Activated gamma-delta T cell treated with Interleukin-2 at 50 U/mL for 16 hours (primary cell): ENCODE measurements at regions not wholly inside any gene's neighbourhood (a gene's known extent, or its start where the extent isn't known, plus 50 kb on each side); places are given as distances from the start of the nearest gene placed in this dataset.
"Not testable (repeated sequence)": the region's sequence is repeated elsewhere in the genome, so short reads cannot be mapped to it uniquely, and the experiment has no call there.

Experiments used
- DNase-seq: peaks from one replicate; pipeline ENCODE4 v3.0.0-alpha.2; 2020

DNA sequence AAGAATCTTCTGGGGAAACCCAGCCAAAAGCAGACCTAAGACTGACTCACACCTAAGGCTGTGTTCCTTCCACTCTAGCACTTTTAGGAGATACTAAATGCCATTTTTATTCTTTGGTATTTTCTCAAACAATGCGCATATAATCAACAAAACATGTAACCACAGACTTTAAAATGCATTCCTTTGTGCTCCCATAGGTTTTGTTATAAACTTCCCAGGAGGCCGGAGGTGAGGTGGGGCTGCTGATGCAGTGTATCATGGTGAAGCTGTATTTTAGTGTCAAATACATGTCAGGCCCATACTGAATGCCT is 155.2 kb downstream of the BTBD3 start:
- no peak for DNase-seq

DNA sequence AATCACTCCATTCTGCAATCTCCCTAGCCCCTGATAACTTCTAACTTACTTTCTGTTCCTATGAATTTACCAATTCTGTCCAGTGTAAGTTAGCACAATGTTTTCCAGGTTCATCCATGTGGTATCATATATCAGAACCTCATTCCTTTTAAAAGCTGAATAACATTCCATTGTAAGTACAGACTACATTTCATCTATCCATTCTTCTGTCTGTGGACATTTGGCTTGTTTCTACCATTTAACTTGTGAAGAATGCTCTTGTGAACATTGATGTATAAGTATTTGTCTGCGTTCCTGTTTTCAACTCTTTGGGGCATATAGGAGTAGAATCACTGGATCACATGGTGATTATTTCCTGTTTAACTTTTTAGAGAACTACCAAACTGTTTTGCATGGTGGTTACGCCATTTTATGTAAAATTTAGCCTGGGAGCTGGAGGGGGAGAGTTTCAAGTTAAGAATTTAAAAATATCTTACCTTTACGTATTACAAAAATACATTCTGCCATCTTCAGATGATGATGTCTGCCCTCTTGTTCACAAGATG is 156.5 kb downstream of the BTBD3 start:
- DNase-seq, result no peak

DNA sequence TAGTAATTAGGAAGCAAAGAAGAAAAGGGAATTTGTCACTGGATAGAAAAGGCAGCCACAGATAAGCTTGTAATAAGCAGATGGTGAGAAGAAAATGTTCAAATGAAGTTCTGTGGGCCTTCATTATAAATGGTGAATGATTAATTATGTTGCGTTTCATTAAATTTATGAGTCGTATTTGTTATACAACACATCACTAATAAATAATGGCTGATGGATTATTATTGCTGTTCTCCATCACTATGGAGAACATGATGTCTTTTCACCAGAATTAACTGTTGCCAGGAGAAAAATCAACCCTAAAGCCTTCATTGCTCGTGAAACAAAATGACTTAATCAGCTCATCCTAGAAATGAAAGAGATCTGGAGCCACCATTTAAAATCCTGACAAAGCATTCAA is 158.5 kb downstream of the BTBD3 start:
- DNase-seq, result no peak

DNA sequence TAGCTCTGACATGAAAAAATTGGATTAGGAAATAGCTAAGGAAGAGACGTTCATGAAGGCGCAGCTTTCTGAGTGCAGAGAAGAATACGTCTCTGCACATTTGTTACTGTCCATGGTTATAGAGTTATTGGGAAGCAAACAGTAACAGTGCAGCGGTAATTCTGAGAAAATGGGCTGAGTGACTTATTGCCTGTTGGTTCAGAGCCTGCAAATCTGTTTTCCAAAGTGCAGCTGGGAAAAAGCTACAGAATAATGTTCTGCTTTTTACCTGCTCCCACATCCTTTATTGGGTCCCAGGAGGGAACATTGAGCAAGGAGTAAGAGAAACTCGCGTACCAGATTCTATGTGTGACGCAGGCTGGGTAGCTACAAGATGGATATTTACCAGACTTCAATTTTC is 160.2 kb downstream of the BTBD3 start:
- DNase-seq, result no peak

DNA sequence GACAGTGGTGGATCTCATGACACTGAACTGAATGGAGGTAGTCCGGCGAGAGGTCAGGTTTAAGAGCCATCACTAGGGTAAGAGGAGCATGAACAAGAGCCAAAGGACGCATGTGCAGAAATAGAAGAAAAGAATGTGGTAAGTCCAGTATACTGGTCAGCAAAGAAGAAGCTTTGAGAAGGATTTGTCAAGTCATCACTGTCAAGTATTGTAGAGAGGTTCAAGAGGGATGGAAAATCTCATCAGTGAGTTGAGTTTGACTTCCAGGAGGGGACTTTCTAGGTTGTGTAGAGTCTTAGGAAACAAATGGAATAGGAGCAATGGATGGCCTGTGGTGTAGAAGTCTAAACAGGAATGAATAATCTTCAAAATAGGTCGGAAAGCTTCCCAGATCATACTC is 161.8 kb downstream of the BTBD3 start:
- no peak for DNase-seq

DNA sequence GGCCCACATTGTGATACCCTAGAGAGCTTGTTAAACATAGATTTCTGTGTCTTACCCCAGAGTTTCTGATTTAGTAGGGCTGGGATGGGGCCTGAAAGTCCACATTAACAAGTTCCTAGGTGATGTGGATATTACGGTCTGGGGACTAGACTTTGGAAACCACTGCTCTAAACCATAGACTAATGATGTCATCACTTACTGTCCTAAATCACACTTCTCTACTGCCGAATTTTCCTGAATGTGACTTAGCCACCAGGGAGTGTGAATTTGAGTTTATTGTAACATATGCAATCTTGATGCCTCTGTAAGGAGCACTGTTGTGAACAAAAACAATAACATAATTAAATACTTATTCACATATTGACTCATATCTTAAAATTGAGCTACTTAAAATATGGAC is 165.6 kb downstream of the BTBD3 start:
- no peak for DNase-seq

DNA sequence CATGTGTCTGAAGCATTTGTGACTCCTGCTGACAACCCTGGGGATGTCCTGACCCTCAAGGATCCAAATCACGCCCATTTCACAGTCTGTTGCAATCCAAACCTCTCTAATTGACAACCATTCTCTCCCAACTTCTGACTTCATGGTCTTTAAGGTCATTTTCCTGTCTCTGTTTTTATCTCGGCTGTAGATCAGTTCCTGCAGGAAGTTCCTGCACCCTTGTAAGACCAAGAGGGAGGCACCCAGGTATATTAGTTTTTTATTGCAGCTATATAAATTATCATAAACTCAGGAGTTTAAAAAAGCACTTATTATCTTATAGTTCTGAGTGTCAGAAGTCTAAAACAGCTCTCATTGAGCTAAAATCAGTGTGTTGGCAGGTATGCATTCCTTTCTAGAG is 166.8 kb downstream of the BTBD3 start:
- no peak for DNase-seq

DNA sequence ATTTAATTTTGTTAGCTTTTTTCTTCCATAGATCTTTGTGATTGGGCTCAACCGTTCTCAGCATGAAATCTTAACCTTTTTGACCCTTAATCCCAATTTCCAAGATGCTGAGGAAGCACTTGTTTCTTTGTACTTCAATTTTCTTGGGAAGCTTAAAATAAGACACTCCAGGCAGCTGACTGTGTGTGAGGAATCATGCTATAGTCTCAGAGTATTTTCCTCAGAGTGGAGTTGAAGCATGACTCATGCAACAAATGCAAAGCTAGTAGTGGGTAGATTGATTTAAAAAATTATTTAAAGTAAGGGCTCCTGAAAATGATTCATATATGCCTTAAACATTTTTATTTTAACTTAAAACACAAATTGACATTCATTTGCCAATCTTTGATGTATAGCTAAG is 168.7 kb downstream of the BTBD3 start:
- no peak for DNase-seq

DNA sequence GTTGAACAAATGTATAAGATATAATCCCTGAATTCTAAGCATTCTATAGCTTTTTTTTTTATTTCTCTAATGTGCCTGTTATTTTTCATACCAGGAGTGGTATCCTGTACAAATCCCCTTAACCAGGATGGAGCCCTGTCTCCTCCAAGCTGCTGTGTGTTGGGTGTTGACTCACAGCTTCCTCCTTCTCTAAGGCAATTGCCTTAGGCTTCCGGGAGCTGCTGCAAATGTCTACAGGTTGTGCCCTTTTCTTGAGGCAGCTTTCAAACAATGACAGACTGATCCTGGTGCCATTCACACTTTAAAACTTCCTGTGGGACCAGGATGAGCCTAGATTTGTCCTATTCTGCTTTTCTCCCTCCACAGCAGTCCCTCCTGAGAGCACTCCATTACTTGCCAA is 173.2 kb downstream of the BTBD3 start:
- no peak for DNase-seq

DNA sequence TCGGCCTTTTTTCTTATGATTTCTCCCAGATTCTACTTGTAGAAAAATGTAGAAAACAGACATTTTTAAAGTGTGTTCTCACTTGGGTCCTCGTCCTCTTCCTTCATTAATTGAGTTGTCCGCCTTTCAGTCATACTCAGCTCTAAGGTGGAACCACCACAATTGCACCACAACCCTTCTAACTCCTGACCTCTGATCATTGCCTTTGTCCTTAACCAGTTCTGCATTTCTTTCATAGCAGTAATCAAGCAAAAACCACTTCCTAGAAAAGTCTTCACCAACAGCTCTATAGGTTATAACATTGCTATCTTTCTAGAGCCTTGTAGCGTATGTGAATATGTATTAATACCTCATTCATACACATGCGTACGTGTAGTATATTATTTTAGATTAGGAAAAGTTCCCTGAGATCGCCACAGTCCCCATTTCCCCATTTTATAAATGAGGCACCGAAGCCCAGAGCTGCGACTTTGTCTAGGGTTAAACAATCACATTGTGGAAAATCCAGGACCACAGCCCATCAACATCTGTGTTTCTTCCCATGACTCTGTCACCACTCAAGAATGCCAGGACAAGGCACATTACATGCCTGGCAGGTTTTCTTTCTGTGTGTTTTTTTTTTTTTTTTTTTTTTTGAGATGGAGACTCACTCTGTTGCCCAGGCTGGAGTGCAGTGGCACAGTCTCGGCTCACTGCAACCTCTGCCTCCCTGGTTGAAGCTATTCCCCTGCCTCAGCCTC is 175.5 kb downstream of the BTBD3 start:
- no peak for DNase-seq

DNA sequence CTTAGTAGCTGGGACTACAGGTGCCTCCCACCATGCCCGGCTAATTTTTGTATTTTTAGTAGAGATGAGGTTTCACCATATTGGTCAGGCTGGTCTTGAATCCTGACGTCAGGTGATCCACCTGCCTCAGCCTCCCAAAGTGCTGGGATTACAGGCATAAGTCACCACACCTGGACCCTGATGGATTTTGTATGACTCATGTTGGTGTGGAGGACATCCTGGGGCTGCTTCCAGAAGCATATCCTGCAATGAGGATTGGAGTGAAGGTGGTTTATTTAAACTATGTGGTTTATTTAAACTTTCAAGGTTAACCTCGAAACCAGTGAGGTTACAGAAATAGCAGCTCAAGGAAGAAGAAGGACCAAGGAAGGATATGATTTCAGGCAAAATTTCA is 176.1 kb downstream of the BTBD3 start:
- not testable (repeated sequence) for DNase-seq

DNA sequence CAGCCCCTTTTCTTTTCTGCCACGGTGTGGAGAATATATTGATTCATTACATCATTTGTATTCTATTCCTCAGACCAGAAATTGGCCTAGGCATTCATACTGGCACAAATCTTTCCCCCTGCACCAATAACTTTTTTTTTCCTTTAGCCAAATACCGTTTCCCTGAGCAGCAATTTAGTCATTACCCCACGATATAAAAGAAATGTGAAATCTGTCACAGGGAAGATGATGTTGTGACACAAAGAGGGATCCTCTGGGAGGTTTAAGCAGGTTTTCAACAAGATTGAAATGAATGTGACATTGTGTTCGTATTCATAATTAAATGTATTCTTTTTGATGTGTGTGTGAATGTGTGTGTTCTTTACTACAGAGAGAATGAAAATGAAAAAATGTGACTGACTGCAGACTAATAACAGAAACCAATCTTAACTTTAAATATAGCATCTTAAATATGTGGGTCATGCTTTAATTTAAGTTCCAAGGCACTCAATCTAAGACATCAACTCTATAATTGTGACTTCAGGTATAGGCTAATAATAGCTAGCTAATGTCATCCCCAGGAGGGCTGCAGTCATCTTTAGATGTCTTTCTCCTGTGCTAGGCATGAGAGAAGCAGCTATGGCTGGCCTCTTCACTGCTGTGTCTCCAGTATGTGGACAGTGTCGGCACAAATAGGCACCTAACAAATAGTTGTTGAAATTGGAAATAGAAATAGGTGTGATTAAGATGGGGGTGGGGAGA is 177.7 kb downstream of the BTBD3 start:
- no peak for DNase-seq

DNA sequence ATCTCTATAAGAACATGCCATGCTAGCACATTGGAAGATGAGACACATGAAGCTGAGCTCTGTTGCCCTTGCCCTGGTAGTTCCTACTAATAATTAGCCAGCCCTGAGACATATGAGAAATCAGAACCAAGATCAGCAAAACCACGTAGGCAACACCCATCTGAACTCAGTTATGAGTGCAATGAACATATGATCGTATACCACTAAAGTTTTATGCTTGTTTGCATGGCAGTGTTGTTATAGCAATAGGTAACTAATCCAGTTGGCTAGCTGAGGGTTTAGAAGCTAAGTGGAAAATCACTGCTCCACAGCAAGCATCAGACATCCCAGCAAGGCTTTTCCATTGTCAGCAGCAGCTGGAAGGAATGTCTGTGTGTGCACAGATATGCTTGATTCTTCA is 180.7 kb downstream of the BTBD3 start:
- DNase-seq, result no peak

DNA sequence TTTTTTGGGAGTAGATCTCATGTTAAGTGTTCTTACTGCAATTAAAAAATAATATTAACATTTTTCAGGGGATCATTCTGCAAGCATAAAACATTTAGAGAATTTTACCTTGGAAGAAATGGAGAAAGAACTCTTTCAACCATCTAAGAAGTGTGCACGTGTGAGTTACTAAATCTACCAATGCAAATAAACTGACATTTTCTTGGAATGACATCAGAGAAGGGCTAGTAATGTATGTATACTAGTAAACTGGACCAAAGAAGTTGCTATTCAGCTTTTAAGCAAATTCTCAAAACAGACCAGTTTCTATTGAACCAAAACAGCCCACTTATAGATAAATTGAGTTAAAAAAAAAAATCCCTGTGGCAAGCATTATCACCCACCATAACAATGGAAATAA is 191.2 kb downstream of the BTBD3 start:
- no peak for DNase-seq

DNA sequence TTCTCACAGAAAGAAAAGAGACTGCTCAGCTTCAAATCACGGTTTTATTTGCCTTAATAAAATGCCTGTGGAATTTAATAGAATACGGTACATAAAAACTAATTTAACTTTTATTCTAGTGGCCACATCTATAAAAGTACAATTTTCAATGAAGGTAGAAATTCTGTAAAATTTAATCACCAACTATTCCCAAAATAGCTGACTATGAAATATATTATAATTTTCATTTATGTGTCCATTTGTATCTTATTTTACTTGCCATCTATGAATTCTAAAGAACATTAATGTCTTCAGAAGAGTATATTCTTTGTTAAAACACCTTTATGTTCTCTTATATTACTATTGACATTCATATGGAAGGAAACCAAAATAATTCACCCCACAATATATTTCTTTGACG is 192.6 kb downstream of the BTBD3 start:
- DNase-seq, result no peak

DNA sequence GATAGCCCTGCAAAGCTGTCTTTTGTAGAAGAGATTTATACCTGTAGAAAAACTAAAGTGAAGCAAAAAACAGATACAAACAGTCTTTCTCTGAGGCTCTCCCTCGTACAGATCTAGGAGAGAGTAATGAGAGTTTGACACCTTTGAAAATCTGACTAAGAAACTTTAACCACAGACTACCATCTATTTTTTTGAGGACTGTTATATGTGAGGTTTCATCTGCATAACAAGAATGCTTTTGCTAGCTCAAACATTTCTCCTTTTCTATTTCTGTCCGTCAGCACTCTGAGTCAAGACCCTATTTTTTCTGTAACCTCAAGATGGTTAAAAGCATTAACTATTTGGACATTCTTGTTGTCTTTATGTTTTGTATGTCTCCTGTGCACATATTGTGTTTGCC is 193.0 kb downstream of the BTBD3 start:
- no peak for DNase-seq

DNA sequence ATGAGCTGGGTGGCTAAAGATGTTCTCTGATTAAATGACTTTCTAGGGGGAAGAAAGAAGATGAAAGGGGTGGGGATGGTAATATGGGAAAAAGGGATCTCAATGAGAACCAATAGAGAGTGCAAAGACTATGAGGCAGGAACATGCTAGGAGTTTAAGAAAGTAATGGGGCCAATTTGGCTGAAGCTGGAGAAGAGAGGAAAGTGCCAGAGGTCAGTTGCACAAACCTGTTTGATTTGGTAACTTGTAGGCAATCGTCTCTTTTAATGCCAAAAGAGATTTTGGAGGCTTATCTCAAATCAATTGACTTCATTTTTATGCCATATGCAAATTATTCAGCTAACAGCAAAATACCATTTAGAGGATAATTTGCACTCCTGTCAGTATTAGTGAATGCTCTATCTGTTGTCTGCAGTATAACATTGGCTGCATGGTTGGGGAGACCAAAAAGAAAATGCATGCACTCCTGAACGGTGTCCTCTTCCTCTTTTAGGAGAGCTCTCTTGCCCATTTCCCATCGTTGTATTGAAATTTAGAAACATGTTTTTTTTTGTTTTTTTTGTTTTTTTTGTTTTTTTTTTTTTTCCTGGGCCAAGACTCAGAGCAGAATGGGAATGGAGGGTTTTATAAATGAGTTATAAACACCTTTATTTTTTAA is 193.9 kb downstream of the BTBD3 start:
- no peak for DNase-seq

DNA sequence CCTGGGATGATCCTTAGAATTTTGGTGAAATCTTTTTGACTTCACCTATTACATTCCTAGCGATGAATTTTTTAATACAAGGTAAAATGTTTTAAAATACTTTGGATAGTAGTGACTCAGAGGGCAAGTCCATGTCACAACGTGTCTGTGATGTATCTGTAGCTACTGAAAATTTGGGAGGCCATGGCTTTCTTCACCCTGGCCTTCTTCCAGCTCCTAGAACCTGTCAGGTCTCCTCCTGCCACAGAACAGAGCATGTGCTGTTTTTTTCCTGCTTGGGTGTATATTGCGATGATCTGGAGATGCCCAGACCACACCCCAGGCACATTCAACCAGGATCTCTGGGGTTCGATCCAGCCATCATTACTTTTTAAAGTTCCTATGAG is 194.4 kb downstream of the BTBD3 start:
- no peak for DNase-seq

DNA sequence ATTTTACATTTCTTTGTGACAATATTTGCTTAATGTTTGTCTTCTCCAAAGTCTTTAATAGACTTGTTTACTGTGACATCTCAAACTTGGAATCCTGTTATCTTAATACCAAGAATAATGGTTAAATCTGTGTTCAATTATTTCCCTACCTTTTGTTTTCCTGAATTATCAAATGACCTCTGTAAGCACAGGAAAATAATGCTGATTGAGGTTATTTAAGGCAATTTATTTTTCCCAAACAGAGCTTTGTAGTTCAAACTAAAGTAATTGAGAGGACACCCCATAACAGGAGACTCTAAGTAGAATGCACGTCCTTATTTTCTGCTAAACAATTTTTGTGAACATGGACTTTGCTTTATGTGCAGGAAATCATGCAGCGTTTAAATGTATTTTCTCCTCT is 195.0 kb downstream of the BTBD3 start:
- DNase-seq, result no peak

DNA sequence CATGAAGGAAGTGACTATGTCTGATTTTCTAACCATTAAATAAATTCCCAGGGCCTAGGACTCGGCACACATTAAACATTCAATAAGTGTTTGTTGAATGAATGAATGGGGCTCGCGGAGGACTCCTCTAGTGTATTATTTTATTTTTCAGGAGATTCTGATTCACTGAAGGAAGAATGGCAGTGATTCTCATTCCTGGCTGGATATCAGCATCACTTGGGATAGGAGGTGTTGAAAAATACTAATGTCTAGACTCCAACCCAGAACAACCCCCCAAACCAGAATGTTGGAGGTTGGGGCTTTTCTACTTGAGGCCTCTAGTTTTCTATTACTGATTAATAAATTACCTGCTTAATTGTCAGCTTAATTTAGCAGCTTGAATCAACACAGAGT is 195.4 kb downstream of the BTBD3 start:
- DNase-seq, result no peak

DNA sequence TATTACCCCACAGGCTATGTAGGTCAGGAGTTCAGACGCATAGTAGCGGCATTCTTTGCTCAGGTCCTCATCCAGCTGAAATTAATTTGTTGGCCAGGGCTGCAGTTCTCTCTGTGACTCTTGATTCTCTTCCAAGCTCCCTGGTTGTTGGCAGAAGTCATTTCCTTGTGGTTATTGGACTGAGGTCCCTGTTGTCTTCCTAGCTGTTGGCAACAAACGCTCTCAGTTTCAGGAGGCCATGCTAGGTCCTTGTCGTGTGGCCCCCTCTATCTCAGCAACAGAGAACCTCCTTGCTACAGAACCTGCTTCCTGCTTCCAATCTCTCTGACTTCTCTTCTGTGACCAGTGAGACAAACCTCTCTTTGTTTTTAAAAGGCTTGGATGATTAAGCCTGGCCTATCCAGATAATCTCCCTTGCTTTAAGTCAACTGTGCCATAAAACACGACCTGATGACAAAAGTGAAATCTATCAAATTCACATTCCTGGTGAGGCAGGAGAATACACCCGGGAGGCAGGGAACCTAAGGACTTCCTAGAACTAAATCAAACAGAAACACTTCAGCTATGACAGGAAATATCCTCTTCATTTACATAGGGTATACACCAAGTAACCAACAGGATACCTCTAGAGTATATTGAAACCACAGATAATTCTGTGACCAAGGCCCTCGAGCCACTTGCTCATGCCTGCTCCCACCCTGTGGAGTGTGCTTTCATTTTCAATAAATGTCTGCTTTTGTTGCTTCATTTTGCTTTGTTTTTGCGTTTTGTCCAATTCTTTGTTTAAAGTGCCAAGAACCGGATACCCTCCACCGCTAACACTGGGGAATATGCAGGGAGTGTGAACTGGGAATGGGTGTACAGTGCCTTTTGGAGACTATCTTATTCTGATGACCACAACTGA is 196.0 kb downstream of the BTBD3 start:
- no peak for DNase-seq

DNA sequence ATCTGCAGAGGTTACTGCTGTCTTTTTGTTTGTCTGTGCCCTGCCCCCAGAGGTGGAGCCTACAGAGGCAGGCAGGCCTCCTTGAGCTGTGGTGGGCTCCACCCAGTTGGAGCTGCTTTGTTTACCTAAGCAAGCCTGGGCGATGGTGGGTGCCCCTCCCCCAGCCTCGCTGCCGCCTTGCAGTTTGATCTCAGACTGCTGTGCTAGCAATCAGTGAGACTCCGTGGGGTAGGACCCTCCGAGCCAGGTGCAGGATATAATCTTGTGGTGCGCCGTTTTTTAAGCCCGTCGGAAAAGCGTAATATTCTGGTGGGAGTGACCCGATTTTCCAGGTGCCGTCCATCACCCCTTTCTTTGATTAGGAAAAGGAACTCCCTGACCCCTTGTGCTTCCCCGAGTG is 211.4 kb downstream of the BTBD3 start:
- not testable (repeated sequence) for DNase-seq

DNA sequence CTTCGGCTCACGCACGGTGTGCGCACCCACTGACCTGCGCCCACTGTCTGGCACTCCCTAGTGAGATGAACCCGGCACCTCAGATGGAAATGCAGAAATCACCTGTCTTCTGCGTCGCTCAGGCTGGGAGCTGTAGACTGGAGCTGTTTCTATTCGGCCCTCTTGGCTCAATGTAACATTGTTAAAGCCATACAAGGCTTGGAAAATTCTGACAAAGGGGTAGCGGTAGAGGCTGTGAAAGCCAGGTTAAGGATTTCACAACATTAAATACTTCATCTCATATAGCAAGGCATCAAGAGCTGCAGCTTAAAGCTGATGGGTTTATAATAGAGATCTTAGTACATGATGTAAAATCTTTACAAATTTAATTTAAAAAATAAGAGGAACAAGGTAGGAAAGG is 211.8 kb downstream of the BTBD3 start:
- DNase-seq, result not testable (repeated sequence)
